ENCODE measurements at regions not wholly inside any gene's neighbourhood (a gene's known extent, or its start where the extent isn't known, plus 50 kb on each side); places are given as distances from the start of the nearest gene placed in this dataset.

- DNase-seq (ENCODE audit: low spot score) = no peak
- H3K27ac ChIP-seq = no peak overlapping the region
- TF ChIP-seq CTCF (IDR thresholded peaks at IDR 0.05) = no peak
- H3K4me3 ChIP-seq = no peak overlapping the region
Observed at GRCh38 chr3:117074826-117075225, 365.2 kb downstream of the TUSC7 start.

GRCh38 chr3:117079997-117080396, 370.4 kb downstream of the TUSC7 start:
- Histone ChIP-seq H3K27ac (no peak overlapping the region), H3K4me3 (no peak overlapping the region)
- no peak for TF ChIP-seq CTCF (IDR thresholded peaks at IDR 0.05)
- DNase-seq (ENCODE audit: low spot score) = no peak

GRCh38 chr3:117080872-117081271, 371.3 kb downstream of the TUSC7 start:
- H3K27ac ChIP-seq = no peak overlapping the region
- DNase-seq (ENCODE audit: low spot score) = no peak

GRCh38 chr3:117084277-117084676, 374.7 kb downstream of the TUSC7 start:
- TF ChIP-seq CTCF (IDR thresholded peaks at IDR 0.05) = no peak
- H3K27ac ChIP-seq = no peak overlapping the region
- no peak for DNase-seq (ENCODE audit: low spot score)
- H3K4me3 ChIP-seq = no peak overlapping the region

More at GRCh38 chr3:117080872-117081271, 371.3 kb downstream of the TUSC7 start:
- H3K4me3 ChIP-seq = no peak overlapping the region
- no peak for TF ChIP-seq CTCF (IDR thresholded peaks at IDR 0.05)

- no peak for TF ChIP-seq CTCF (IDR thresholded peaks at IDR 0.05)
- H3K4me3 ChIP-seq = no peak overlapping the region
- H3K27ac ChIP-seq = no peak overlapping the region
- DNase-seq (ENCODE audit: low spot score) = no peak
Observed at GRCh38 chr3:117084739-117085270, 375.2 kb downstream of the TUSC7 start.

- Histone ChIP-seq H3K27ac (no peak overlapping the region), H3K4me3 (no peak overlapping the region)
- TF ChIP-seq CTCF (IDR thresholded peaks at IDR 0.05) = no peak
- no peak for DNase-seq (ENCODE audit: low spot score)
Observed at GRCh38 chr3:117091676-117092075, 382.1 kb downstream of the TUSC7 start.

- no peak for TF ChIP-seq CTCF (IDR thresholded peaks at IDR 0.05)
- no peak for DNase-seq (ENCODE audit: low spot score)
- Histone ChIP-seq H3K27ac (no peak overlapping the region), H3K4me3 (no peak overlapping the region)
Observed at GRCh38 chr3:117096549-117096948, 387.0 kb downstream of the TUSC7 start.

Data from coronary artery (tissue), 2 donors.